Cerebellar cortex (tissue), 1 donor: ENCODE measurements at regions not wholly inside any gene's neighbourhood (a gene's known extent, or its start where the extent isn't known, plus 50 kb on each side); places are given as distances from the start of the nearest gene placed in this dataset.

Source experiments
- DNase-seq: peaks from one replicate; pipeline ENCODE4 v3.0.0-alpha.2; 2015; ENCODE audit warnings: low spot score

- DNase-seq: no peak
These were observed 56.0 kb upstream of the POU3F1 start for GRCh38 chr1:38102636-38103035.

GRCh38 chr1:38101037-38101785 lies 54.6 kb upstream of the POU3F1 start:
- no peak for DNase-seq

DNA sequence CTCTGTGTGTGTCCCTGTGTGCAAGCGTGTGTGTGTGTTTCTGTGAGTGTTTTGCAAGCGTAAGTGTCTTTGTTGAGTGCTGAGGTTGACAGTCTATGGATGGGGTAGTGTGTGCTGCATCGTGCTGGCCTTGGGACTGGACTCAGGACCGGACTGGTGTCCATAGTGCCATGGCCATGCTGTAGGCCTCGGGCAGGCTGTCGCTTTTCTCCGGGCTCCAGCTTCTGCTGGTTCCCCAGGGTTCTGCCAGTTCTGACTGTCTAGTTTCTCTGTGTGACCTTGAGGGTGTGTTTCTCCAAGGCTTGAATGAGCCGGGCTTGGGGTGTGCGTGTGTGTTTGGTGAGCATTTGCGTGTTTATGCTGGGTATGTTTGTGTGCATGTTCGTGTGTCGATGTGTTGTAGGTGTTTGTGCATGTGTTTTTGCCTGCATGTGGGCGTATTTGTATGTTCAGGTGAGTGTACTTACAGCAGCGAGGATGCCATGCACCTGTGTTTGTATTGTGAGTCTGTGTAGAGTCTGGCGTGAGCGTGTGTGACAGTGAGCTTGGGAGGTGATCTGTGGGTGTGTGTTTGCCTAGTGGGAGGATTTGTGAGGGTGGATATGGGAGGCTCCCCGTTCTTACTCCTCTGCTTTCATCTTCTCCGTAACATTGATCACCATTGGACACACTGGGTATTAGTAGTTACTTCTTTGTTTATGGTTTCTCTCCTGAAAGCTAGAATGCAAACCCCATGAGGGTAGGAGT lies 51.7 kb upstream of the POU3F1 start:
- DNase-seq: no peak

DNA sequence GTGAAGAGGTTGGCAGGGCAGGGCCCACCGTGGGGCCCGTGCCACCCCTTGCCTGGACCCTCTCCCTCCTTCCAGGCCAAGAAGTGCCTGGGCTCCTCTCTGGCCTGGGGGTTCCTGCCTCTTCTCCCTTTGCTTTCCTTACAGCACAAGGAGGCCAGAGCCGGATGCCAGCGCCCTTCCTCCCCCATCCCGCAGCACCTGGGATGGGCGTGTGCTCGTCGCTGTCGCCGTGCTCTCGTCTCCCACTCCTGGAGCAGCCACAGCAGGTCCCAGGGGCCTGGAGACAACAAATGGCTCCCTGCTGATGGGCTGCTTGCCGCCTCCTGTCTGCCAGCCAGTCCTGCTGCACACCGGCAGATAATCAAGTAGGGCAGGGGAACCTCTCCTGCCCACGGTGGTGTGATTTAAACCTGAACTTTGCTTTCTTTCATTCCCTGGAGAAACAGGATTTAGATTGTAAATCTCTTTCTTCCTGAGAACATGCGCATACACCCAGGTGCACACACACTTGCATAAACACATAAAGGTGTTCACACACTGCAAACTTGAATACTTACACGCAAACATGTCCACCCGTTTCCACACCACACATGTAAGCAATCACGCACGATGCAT lies 50.8 kb upstream of the POU3F1 start:
- no peak for DNase-seq
